Liver (tissue), 8 donors: ENCODE measurements at regions not wholly inside any gene's neighbourhood (a gene's known extent, or its start where the extent isn't known, plus 50 kb on each side); places are given as distances from the start of the nearest gene placed in this dataset.

Source experiments
- DNase-seq: peaks from one replicate; pipeline ENCODE4 v3.0.0-alpha.2; 2017; ENCODE audit warnings: low spot score
- H3K27ac ChIP-seq, 2 donors: one replicate each; pipeline ENCODE4 v1.7.0; 2013; ENCODE audit warnings: inconsistent platforms in 2 of 2, low read length in 2 of 2, control low read depth in 1 of 2, low read depth in 1 of 2, mild to moderate bottlenecking in 1 of 2
- H3K27me3 ChIP-seq, 4 donors: one replicate each; pipeline versions ENCODE4 v1.6.1 to v1.7.0; 2013; ENCODE audit warnings: low read length in 3 of 4, inconsistent platforms in 1 of 4, mild to moderate bottlenecking in 1 of 4, moderate library complexity in 1 of 4; ENCODE audit not compliant: control insufficient read depth in 4 of 4, insufficient read depth in 4 of 4
- H3K36me3 ChIP-seq, 4 donors: one replicate each; pipeline versions ENCODE4 v1.6.1 to v1.7.0; 2013; ENCODE audit warnings: low read length in 3 of 4, mild to moderate bottlenecking in 3 of 4, low read depth in 1 of 4, moderate library complexity in 1 of 4; ENCODE audit not compliant: control insufficient read depth in 4 of 4, insufficient read depth in 3 of 4
- H3K4me1 ChIP-seq, 4 donors: one replicate each; pipeline versions ENCODE4 v1.6.1 to v1.7.0; 2013; ENCODE audit warnings: low read length in 3 of 4, mild to moderate bottlenecking in 3 of 4, moderate library complexity in 1 of 4; ENCODE audit not compliant: control insufficient read depth in 4 of 4, insufficient read depth in 4 of 4
- H3K4me3 ChIP-seq, 3 donors: one replicate each; pipeline versions ENCODE4 v1.6.1 to v1.7.0; 2013; ENCODE audit warnings: low read length in 3 of 3, control low read depth in 1 of 3, low read depth in 1 of 3, mild to moderate bottlenecking in 1 of 3
- H3K9ac ChIP-seq, 2 donors: one replicate each; pipeline ENCODE4 v1.7.0; 2013; ENCODE audit warnings: low read length in 2 of 2, mild to moderate bottlenecking in 2 of 2, moderate library complexity in 2 of 2, control low read depth in 1 of 2, low read depth in 1 of 2
- H3K9me3 ChIP-seq, 4 donors: one replicate each; pipeline versions ENCODE4 v1.6.1 to v1.7.0; 2013; ENCODE audit warnings: low read length in 3 of 4; ENCODE audit not compliant: control insufficient read depth in 4 of 4
- CTCF ChIP-seq: fragments of 150-350 bp; IDR thresholded peaks from 2 replicates; pipeline ENCODE4 v1.5.1; 2017; ENCODE audit warnings: improper control_type of control experiment, low read depth, low read length; ENCODE audit not compliant: missing input control
- FOXA1 ChIP-seq: IDR thresholded peaks from 2 replicates; pipeline ENCODE4 v1.6.1; 2016; ENCODE audit warnings: antibody characterized with exemption
- GABPA ChIP-seq, 2 donors: IDR thresholded peaks in 1 of 2; conservative IDR thresholded peaks in 1 of 2; 2 replicates each; pipeline ENCODE4 v1.6.1; 2016; ENCODE audit warnings: antibody characterized with exemption in 2 of 2, mild to moderate bottlenecking in 1 of 2, moderate library complexity in 1 of 2
- HNF4A ChIP-seq, 2 donors: conservative IDR thresholded peaks; 2 replicates each; pipeline ENCODE4 v1.6.1; 2016; ENCODE audit warnings: antibody characterized with exemption in 2 of 2, mild to moderate bottlenecking in 2 of 2
- HNF4G ChIP-seq: IDR thresholded peaks from 2 replicates; pipeline ENCODE4 v1.6.1; 2016; ENCODE audit warnings: antibody characterized with exemption
- JUND ChIP-seq, 2 donors: IDR thresholded peaks; 2 replicates each; pipeline ENCODE4 v1.6.1; 2016; ENCODE audit warnings: antibody characterized with exemption in 2 of 2
- NR2F2 ChIP-seq: IDR thresholded peaks from 2 replicates; pipeline ENCODE4 v1.6.1; 2016; ENCODE audit warnings: antibody characterized with exemption
- RAD21 ChIP-seq, 2 donors: IDR thresholded peaks; 2 replicates each; pipeline ENCODE4 v1.6.1; 2016; ENCODE audit warnings: antibody characterized with exemption in 2 of 2, mild to moderate bottlenecking in 2 of 2
- RXRA ChIP-seq, 2 donors: IDR thresholded peaks; 2 replicates each; pipeline ENCODE4 v1.6.1; 2017 to 2018; ENCODE audit warnings: antibody characterized with exemption in 2 of 2, mild to moderate bottlenecking in 1 of 2
- SP1 ChIP-seq: IDR thresholded peaks from 2 replicates; pipeline ENCODE4 v1.6.1; 2018; ENCODE audit warnings: antibody characterized with exemption, mild to moderate bottlenecking
- TAF1 ChIP-seq: conservative IDR thresholded peaks from 2 replicates; pipeline ENCODE4 v1.6.1; 2016; ENCODE audit warnings: antibody characterized with exemption, mild to moderate bottlenecking
- ZBTB33 ChIP-seq: IDR thresholded peaks from 2 replicates; pipeline ENCODE4 v1.6.1; 2016; ENCODE audit warnings: antibody characterized with exemption
- WGBS: extraction: QIAGEN DNeasy Blood & Tissue Kit; methylation state at CpG from one replicate; pipeline ENCODE4 v1.1.7; 2013; 5-methylcytosine and 5-hydroxymethylcytosine counted together
- TF ChIP-seq, protein P1 (sequence below): IDR thresholded peaks from 2 replicates; pipeline ENCODE4 v1.6.1; 2016; ENCODE audit warnings: antibody characterized with exemption
- TF ChIP-seq, protein P2 (sequence below): IDR thresholded peaks from 2 replicates; pipeline ENCODE4 v1.6.1; 2016; ENCODE audit warnings: antibody characterized with exemption
- TF ChIP-seq, protein P3 (sequence below): IDR thresholded peaks from 2 replicates; pipeline ENCODE4 v1.6.1; 2016; ENCODE audit warnings: antibody characterized with exemption, mild to moderate bottlenecking
- donor health status: healthy.
- donor health status: healthy.
- donor health status: healthy.
- donor health status: healthy.
- donor health status: healthy.

GRCh38 chr6:139649128-139649527 lies 274.7 kb upstream of the CITED2 start:
- H3K9me3 ChIP-seq, result no peaks in the 10 kb centered on the region
- no peak for DNase-seq
- H3K27me3 ChIP-seq, result no peaks in the 10 kb centered on the region
- no peak overlapping the region for H3K4me3 ChIP-seq
- no peaks in the 10 kb centered on the region for H3K36me3 ChIP-seq
- WGBS, result 97% methylated on average over 2 of the region's 2 CpGs
- peaks cover 0 to 4% (median under 1%) of the 10 kb centered on the region in 4 donors for H3K4me1 ChIP-seq
- H3K27ac ChIP-seq, result no peak overlapping the region
- TF ChIP-seq TAF1 (no peak), HNF4A (conservative IDR thresholded peaks at IDR 0.05) (no peak), HNF4G (no peak), ZBTB33 (no peak), RAD21 (IDR thresholded peaks at IDR 0.05) (no peak), SP1 (no peak), RXRA (IDR thresholded peaks at IDR 0.05) (no peak), NR2F2 (no peak), FOXA1 (no peak)
- TF ChIP-seq, protein P1, sequence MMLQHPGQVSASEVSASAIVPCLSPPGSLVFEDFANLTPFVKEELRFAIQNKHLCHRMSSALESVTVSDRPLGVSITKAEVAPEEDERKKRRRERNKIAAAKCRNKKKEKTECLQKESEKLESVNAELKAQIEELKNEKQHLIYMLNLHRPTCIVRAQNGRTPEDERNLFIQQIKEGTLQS, result no peak
- TF ChIP-seq, protein P2, sequence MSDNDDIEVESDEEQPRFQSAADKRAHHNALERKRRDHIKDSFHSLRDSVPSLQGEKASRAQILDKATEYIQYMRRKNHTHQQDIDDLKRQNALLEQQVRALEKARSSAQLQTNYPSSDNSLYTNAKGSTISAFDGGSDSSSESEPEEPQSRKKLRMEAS, result no peak
- no peak overlapping the region for H3K9ac ChIP-seq

DNA sequence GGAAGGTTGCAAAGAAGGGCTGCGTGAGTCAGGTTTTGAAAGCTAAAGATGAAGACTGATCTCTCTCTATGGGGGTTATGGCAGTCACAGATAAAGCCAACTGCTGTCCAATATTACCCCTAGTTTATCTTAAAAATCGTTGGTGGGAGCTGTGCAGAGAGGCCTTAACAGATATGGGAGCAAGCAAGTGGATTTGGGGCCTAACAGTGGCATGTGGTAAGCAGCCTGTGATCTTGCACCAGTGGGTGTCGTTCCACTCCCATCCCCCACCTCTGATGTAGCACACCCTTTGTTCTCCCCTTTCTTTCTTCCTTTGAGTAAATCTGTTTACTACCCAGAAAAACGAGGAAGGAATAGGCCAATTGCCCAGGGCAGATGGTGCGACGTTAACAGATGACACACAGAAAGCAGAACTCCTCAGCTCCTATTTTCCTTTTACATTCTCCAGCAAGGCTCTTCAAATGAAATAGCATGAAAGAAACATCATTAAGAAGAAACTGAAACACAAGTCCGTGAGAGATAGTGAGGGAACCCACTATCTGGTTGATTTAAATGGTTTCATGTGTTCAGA lies 274.1 kb upstream of the CITED2 start:
- Histone ChIP-seq H3K36me3 (no peaks in the 10 kb centered on the region), H3K9ac (no peak overlapping the region), H3K27me3 (no peaks in the 10 kb centered on the region), H3K9me3 (no peaks in the 10 kb centered on the region), H3K27ac (no peak overlapping the region), H3K4me1 (peaks cover 0 to under 1% (median 0%) of the 10 kb centered on the region in 4 donors), H3K4me3 (no peak overlapping the region)
- peak; percentile 61 for DNase-seq
- no peak for TF ChIP-seq CTCF
- TF ChIP-seq, protein P2, result no peak
- TF ChIP-seq JUND (IDR thresholded peaks at IDR 0.05), result no peak
- TF ChIP-seq HNF4A (conservative IDR thresholded peaks at IDR 0.05), result no peak
- TF ChIP-seq, protein P3, sequence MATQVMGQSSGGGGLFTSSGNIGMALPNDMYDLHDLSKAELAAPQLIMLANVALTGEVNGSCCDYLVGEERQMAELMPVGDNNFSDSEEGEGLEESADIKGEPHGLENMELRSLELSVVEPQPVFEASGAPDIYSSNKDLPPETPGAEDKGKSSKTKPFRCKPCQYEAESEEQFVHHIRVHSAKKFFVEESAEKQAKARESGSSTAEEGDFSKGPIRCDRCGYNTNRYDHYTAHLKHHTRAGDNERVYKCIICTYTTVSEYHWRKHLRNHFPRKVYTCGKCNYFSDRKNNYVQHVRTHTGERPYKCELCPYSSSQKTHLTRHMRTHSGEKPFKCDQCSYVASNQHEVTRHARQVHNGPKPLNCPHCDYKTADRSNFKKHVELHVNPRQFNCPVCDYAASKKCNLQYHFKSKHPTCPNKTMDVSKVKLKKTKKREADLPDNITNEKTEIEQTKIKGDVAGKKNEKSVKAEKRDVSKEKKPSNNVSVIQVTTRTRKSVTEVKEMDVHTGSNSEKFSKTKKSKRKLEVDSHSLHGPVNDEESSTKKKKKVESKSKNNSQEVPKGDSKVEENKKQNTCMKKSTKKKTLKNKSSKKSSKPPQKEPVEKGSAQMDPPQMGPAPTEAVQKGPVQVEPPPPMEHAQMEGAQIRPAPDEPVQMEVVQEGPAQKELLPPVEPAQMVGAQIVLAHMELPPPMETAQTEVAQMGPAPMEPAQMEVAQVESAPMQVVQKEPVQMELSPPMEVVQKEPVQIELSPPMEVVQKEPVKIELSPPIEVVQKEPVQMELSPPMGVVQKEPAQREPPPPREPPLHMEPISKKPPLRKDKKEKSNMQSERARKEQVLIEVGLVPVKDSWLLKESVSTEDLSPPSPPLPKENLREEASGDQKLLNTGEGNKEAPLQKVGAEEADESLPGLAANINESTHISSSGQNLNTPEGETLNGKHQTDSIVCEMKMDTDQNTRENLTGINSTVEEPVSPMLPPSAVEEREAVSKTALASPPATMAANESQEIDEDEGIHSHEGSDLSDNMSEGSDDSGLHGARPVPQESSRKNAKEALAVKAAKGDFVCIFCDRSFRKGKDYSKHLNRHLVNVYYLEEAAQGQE, result no peak
- TF ChIP-seq, protein P1, result no peak
- TF ChIP-seq NR2F2, result no peak
- no peak for TF ChIP-seq ZBTB33
- TF ChIP-seq FOXA1, result no peak
- TF ChIP-seq GABPA (IDR thresholded peaks at IDR 0.05 in 1 of 2, conservative IDR thresholded peaks at IDR 0.05 in 1 of 2), result no peak
- no peak for TF ChIP-seq HNF4G
- 82% methylated on average over 7 of the region's 7 CpGs for WGBS
